A549 (cell line): ENCODE measurements at regions not wholly inside any gene's neighbourhood (a gene's known extent, or its start where the extent isn't known, plus 50 kb on each side); places are given as distances from the start of the nearest gene placed in this dataset.

Experiments
- BHLHE40 ChIP-seq: IDR thresholded peaks from 2 replicates; pipeline ENCODE4 v1.6.1; 2012; ENCODE audit warnings: low read depth, low read length, inconsistent platforms
- CEBPB ChIP-seq, 2 experiments: fragments of >200 bp in 1 of 2; sonication (Bioruptor Twin) in 1 of 2; formaldehyde crosslinking in 1 of 2; IDR thresholded peaks; 2 replicates each; pipeline ENCODE4 v1.6.1; 2012 to 2016
- FOSB ChIP-seq: fragments of 250-450 bp; sonication (Bioruptor Pico); IDR thresholded peaks from 2 replicates; pipeline ENCODE4 v1.5.0; 2020; ENCODE audit warnings: mild to moderate bottlenecking, moderate library complexity
- MAFK ChIP-seq: fragments of 450-650 bp; IDR thresholded peaks from 2 replicates; pipeline ENCODE4 v1.6.1; 2014; ENCODE audit not compliant: partially characterized antibody
- POLR2A ChIP-seq: IDR thresholded peaks from 2 replicates; pipeline ENCODE4 v1.6.1; 2012; ENCODE audit warnings: mild to moderate bottlenecking, low read length
- TF ChIP-seq, protein P1 (sequence below): IDR thresholded peaks from 2 replicates; pipeline ENCODE4 v1.6.1; 2012

DNA sequence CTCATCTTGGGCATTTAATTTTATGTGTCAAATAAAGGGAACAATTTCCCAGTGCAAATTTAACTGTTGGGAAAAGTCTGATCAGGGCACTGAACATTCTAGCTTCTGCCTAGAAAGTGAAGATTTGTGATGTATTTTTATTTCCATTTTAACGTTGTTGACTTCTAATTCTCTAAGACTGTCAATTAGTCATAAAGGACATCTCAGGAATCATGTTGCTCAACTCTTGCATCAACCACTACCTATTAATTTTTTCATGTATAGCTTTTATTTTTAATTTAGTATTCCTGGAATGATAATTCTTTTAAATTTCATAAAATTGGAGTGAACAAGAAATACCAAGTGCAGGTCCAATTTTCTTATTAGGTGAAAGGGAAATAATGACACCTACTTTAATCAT is 87.9 kb upstream of the METAP2 start:
- TF ChIP-seq CEBPB (IDR thresholded peaks at IDR 0.05): no peak
- no peak for TF ChIP-seq MAFK
- no peak for TF ChIP-seq POLR2A
- no peak for TF ChIP-seq FOSB (CRISPR knock-in tag)
- TF ChIP-seq, protein P1, sequence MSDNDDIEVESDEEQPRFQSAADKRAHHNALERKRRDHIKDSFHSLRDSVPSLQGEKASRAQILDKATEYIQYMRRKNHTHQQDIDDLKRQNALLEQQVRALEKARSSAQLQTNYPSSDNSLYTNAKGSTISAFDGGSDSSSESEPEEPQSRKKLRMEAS: no peak
- no peak for TF ChIP-seq BHLHE40
